Activated CD4-positive, CD25-positive, alpha-beta regulatory T cell treated with anti-CD3 and anti-CD28 coated beads, Interleukin-2, amount 50 U/mL, for 16 hours (primary cell): ENCODE measurements at regions not wholly inside any gene's neighbourhood (a gene's known extent, or its start where the extent isn't known, plus 50 kb on each side); places are given as distances from the start of the nearest gene placed in this dataset.

ENCODE experiments used
- DNase-seq: peaks from one replicate; pipeline ENCODE4 v3.0.0-alpha.2; 2020; ENCODE audit warnings: low read depth, low spot score

DNA sequence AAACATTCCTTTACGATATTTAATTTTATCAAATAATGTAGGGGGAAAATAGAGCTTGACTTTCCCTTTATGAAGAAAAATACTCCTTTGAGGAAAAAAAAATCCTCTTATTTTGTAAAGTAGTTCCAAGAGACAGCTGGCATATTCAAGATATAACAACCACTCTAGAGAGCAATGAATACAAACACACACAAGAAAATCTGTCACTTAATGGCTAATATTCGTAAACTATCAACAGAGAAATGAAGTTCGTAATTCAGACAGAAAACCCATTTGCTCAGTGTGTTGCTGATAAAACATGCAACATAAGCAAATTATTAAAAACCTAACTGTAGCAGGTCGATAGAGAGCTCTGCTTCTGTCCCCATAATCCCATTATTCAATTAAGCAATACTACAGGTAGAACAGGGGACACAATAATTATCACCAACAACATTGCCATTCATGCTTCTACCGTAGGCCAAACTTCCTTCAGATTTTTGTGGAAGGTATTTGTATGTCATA lies 714.4 kb upstream of the MARCKS start:
- no peak for DNase-seq

DNA sequence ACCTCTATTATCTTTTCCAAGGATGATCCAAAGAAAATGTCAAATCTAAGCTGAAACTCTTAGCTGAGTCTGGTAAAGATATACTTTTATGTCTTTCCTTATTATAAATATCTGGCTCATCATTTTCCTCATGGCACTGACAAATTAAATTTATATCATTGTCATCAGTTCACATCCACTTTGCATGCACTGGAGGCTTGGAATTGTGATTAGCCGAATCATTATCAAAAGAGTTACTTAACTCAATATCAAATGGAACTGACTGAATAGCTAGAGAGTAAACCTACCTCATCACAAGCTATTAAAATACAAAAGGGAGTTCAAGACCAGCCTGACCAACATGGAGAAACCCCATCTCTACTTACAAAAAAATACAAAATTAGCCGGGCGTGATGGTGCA lies 713.9 kb upstream of the MARCKS start:
- no peak for DNase-seq

- no peak for DNase-seq
Measured at GRCh38 chr6:113144117-113144516, 713.0 kb upstream of the MARCKS start.

GRCh38 chr6:113146878-113147277 lies 710.3 kb upstream of the MARCKS start:
- DNase-seq, result no peak

- DNase-seq, result no peak
Measured at GRCh38 chr6:113147544-113147943, 709.6 kb upstream of the MARCKS start.

DNA sequence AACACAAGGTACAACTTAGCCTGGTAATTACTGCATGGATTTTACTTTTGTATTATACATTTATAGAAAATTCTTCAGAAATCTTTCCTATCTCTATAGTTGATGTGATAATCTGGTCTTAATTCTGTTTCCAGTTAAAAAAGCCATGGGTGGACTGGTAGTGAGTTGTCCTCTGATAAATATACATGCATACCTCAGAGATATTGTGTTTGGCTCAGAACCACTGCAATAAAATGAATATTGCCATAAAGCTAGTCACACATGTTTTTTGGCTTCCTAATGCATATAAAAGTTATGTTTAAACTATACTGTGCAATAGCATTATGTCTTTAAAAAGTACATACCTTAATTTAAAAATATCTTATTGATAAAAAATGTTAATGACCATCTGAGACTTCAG lies 708.6 kb upstream of the MARCKS start:
- DNase-seq, result no peak

DNA sequence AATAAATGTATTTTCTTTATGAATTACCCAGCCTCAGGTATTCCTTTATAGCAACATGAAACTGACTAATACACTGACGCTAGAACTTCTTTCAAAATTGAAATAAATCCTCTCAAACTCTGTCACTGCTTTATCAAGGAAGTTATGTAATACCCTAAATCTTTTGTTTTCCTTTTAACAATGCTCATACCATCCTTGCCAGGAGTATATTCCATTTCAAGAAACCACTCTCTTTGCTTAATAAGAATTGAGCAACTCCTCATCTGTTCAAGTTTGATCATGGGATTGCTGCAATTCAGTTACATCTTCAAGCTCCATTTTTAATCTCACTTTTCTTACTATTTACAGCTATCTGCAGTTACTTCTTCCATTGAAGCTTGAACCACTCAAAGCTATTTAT lies 707.6 kb upstream of the MARCKS start:
- DNase-seq, result no peak

DNA sequence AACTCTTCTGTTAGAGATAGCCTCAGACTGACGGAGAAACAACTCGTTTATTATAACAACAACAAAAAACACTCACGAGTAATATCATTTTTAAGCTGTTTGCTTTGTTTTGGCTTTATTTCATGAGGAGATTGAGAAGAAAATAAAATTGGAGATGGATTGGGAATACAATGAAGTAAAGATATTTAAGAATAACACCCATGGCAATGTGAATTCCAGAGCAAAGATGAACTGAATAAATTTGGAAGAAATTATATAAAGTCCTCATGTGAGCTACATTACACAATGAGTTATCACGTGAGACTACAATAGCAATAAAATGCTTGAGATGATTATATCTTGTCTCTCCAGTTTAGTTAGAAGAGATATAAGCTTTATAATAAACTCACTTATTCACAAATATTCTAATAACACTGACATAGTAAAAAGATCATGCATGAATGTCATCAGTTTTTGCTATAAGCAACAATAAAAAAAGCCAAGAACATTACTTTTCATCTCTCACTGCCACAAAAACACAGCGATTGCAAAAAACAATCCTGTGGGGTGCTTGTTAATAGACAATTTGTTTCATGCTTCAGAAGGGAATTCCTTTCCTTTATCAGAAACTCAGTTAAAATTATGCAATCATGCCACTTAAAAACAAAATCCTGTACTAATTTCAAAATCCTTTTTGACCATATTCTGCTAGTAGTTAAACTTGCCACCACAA lies 696.7 kb upstream of the MARCKS start:
- DNase-seq, result no peak

- DNase-seq, result no peak
Measured at GRCh38 chr6:113161018-113161315, 696.2 kb upstream of the MARCKS start.

GRCh38 chr6:113162739-113163138 lies 694.4 kb upstream of the MARCKS start:
- DNase-seq, result no peak

- DNase-seq, result no peak
Measured at GRCh38 chr6:113168057-113168456, 689.1 kb upstream of the MARCKS start.

DNA sequence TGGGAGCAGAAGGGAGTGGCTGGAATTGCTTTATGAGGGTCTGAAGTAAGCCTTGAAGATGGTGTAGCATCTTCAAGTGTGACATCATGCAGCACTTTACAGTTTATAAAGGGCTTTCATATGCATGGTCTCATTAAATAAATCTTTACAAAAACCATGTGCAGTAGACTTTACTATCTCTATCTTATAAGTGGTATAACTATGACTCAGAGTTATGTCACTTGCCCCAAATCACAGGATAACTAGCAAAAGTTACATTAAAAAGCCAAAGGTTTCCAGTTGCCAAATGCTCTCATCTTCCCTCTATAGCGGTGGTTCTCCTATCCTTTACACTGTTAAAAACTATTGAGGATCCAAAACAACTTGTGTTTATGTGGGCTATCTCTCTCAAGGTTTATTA lies 687.7 kb upstream of the MARCKS start:
- DNase-seq, result no peak

DNA sequence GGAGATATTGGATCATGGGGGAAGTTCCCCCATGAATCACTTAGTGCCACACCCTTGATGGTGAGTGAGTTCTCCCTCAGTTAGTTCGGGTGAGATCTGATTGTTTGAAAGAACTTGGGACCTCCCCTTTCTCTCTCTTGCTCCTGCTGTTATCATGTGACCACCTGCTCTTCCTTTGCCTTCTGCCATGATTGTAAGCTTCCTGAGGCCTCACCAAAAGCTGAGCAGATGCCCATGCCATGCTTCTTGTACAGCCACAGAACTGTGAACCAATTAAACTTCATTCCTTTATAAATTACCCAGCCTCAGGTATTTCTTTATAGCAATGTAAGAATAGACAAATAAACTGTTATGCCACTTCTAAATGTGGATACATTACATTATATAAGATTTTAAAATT lies 686.7 kb upstream of the MARCKS start:
- no peak for DNase-seq

- no peak for DNase-seq
Measured at GRCh38 chr6:113171882-113172281, 685.3 kb upstream of the MARCKS start.

DNA sequence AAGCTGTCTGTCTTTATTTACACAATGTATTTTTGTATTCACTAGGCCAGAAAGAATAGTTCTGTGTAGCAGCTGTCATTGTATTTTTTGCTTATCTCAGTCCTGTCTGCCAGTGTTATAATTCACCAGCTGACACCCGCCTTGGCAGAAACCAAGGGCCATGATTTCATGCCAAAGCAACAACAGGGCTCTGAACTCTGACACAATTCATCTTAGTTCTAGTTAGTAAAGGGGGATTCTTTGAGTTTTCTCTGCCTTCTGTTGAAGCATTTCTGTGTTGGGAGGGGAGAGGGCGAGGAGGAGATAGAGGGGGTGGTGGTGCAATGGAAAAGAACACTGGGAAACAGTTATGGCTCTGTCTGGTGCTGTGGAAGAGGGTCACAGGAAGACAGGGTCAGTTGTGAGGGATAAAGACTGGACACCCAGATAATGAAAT lies 684.6 kb upstream of the MARCKS start:
- DNase-seq, result no peak

GRCh38 chr6:113178349-113178748 lies 678.8 kb upstream of the MARCKS start:
- DNase-seq, result no peak

DNA sequence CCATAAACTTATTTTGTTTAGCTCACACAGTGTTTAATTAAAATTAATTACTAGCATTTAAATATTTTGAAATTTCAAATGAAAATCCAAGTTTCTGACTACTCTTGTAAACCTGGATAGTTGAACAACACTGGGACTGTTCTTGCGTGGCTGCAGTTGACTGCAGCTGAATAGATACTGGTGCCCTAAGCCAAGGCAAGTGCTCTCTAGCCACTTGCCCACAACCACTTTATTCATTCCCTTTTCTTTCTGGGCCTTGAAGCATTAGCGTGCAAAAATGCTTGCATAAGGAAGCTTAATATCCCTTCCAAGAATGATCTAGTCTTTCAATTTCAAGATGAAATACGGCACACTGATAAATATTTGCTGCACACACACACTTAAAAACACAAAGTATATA lies 676.0 kb upstream of the MARCKS start:
- DNase-seq, result no peak

DNA sequence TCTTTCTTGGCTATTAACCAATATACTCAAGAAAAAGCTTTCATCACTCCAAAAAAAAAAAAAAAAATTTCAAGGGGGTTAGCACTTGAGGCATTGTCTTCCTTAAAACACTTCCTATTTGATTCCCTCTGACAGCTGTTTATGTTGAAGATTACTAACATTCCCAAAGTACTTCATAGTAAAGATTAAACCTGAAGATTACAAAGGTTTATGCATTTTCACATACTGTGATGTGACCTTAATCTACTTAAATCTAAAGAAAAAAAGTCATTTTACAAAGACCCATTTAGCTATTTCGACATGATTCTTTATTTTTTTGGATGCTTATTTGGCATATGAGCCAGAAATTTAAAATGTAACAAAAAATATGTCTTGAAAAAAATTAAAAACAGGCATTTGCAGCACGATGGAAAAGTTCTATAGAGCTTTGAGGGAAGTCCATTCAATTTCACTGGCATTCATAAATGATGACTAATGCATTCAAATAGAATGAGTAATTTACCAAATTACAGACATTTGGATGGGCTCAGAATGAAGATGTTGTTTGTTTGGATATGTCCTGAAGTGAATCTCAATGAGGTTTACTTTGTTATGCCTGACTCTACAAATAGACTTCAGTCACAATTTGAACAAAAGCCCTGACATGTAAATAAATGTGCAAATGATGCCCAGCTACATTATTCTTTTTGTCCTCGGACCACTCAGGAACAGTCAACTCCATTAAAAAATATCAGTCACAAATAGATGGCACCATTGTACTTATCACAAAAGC lies 674.6 kb upstream of the MARCKS start:
- no peak for DNase-seq

GRCh38 chr6:113184291-113184690 lies 672.9 kb upstream of the MARCKS start:
- DNase-seq, result no peak

DNA sequence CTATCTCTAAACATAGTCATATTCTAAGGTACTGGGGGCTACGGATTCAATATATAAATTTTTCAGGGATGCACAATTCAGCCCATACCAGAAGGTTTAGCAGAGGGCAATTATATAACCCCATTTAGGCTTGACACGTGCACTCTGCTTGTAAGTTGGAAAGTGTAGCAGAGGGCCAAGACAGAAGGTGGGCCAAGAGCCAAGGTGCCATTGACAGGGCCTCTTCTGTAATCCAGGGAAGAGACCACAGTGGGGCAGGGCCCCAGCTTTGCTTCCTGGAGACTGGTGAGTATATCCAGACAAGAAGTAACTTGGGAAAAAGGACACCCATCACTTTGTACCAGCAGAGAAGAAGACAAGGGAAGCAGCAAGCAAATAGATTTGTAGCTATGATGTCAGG lies 672.4 kb upstream of the MARCKS start:
- no peak for DNase-seq

- DNase-seq, result no peak
Measured at GRCh38 chr6:113185299-113185698, 671.8 kb upstream of the MARCKS start.

DNA sequence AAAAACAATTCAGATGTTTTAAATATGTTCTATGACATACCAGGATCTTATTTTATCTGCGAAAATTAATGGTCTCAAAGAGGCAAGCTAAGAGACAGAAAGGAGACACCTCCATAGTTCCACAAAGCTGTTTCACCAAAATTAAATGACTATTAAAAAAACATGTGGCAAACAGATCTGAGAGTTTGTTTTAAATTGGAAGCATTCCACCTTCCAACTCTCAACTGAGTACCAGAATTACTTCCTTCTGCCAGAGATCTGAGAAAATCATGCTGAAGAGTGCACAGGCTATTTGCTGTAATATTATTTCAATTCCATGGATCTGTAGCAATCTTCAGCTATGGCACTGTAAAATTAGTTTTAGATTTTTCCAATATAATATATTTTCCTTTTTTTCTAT lies 669.5 kb upstream of the MARCKS start:
- no peak for DNase-seq

DNA sequence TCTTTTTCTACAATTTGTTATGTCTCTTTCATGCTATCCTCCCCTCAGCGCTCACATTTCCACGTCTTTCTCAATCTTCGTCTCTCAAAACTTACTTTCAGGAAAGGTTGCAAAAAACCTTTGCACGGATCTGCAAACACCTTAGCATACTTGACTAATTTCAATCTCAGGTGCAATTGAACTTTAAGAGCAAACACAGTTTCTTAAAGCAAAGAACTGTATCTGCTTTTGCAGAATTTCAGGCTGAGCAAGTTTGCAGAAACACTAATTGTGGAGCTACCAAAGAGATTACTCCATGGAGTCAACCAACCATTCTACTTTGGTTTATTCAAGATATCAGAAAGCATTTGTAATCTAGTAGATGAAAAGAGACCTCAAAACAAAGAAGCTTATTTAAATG lies 668.2 kb upstream of the MARCKS start:
- no peak for DNase-seq
